H1 (cell line): ENCODE measurements at regions not wholly inside any gene's neighbourhood (a gene's known extent, or its start where the extent isn't known, plus 50 kb on each side); places are given as distances from the start of the nearest gene placed in this dataset.

Experiments
- CTCF ChIA-PET: fragments of 300-600 bp; sonication (Branson Sonifier 250); formaldehyde crosslinking; loops from one replicate; lab custom pipeline; 2021; ENCODE audit not compliant: partially characterized antibody; lab: Charles Lee
- POLR2A ChIA-PET: fragments of 300-600 bp; sonication (Branson Sonifier 250); formaldehyde crosslinking; loops from one replicate; lab custom pipeline; 2021; ENCODE audit warnings: inconsistent platforms; ENCODE audit not compliant: partially characterized antibody; lab: Charles Lee
- DNase-seq, 2 experiments: peaks; one replicate each; pipeline versions ENCODE4 v3.0.0 to v3.0.0-alpha.2; 2010 to 2022; ENCODE audit warnings: low spot score in 2 of 2, low read depth in 1 of 2, mixed read lengths in 1 of 2
- FAIRE-seq: peaks from 2 replicates; lab custom pipeline; 2011; peaks lifted over from hg19 to GRCh38; lab: Jason Lieb, UNC
- H2AFZ ChIP-seq: 2 replicates; pipeline ENCODE4 v1.8.1; 2012; ENCODE audit warnings: low read length, inconsistent platforms
- H2AK5ac ChIP-seq: 2 replicates; pipeline ENCODE4 v1.6.1; 2013; ENCODE audit warnings: low read depth, low read length
- H2BK120ac ChIP-seq: replicated peaks from 2 replicates; pipeline ENCODE3; 2013; ENCODE audit warnings: low read depth, low read length, inconsistent platforms
- H2BK12ac ChIP-seq: 2 replicates; pipeline ENCODE4 v1.6.1; 2013; ENCODE audit warnings: low read depth, low read length
- H2BK15ac ChIP-seq: 2 replicates; pipeline ENCODE4 v1.6.1; 2013; ENCODE audit warnings: low read length
- H2BK20ac ChIP-seq: 2 replicates; pipeline ENCODE4 v1.6.1; 2013; ENCODE audit warnings: low read length
- H2BK5ac ChIP-seq: 2 replicates; pipeline ENCODE4 v1.6.1; 2013; ENCODE audit warnings: low read depth, low read length
- H3K14ac ChIP-seq: 2 replicates; pipeline ENCODE4 v1.6.1; 2013; ENCODE audit warnings: inconsistent platforms; ENCODE audit not compliant: insufficient read length
- H3K18ac ChIP-seq: 2 replicates; pipeline ENCODE4 v1.6.1; 2013; ENCODE audit warnings: low read length; ENCODE audit errors: extremely low read depth
- H3K23ac ChIP-seq: 2 replicates; pipeline ENCODE4 v1.6.1; 2013; ENCODE audit warnings: inconsistent platforms; ENCODE audit not compliant: insufficient read length
- H3K23me2 ChIP-seq: 2 replicates; pipeline ENCODE4 v1.6.1; 2013; ENCODE audit warnings: low read depth, low read length
- H3K27ac ChIP-seq: 2 replicates; pipeline ENCODE4 v1.6.1; 2011; ENCODE audit warnings: low read depth, low read length, inconsistent platforms
- H3K27me3 ChIP-seq, 4 experiments: replicated peaks in 1 of 4; 1 replicate in 1 of 4; 2 replicates in 3 of 4; pipeline versions ENCODE4 v1.6.1 to v1.8.1; 2011 to 2013; ENCODE audit warnings: low read length in 3 of 4, mild to moderate bottlenecking in 3 of 4, inconsistent platforms in 2 of 4, mixed read lengths in 2 of 4, moderate library complexity in 1 of 4; ENCODE audit not compliant: control insufficient read depth in 3 of 4, insufficient read depth in 3 of 4; ENCODE audit errors: extremely low read depth in 1 of 4
- H3K36me3 ChIP-seq, 4 experiments: 2 replicates each; pipeline versions ENCODE4 v1.6.1 to v1.8.1; 2011 to 2013; ENCODE audit warnings: mild to moderate bottlenecking in 4 of 4, low read length in 3 of 4, moderate library complexity in 2 of 4, control low read depth in 1 of 4, inconsistent platforms in 1 of 4; ENCODE audit not compliant: insufficient read depth in 4 of 4, control insufficient read depth in 2 of 4
- H3K4ac ChIP-seq: replicated peaks from 2 replicates; pipeline ENCODE3; 2013; ENCODE audit warnings: low read length, low read depth, mixed read lengths, inconsistent platforms; ENCODE audit not compliant: insufficient read length
- H3K4me1 ChIP-seq, 4 experiments: replicated peaks in 1 of 4; 1 replicate in 1 of 4; 2 replicates in 3 of 4; pipeline versions ENCODE4 v1.6.1 to v1.8.1; 2011 to 2013; ENCODE audit warnings: low read length in 3 of 4, inconsistent platforms in 2 of 4, mixed read lengths in 1 of 4; ENCODE audit not compliant: insufficient read depth in 4 of 4, control insufficient read depth in 3 of 4
- H3K4me2 ChIP-seq, 2 experiments: 2 replicates each; pipeline versions ENCODE4 v1.6.1 to v1.8.1; 2011 to 2013; ENCODE audit warnings: low read depth in 2 of 2, low read length in 2 of 2, control low read depth in 1 of 2, inconsistent platforms in 1 of 2, mild to moderate bottlenecking in 1 of 2; ENCODE audit not compliant: insufficient read depth in 1 of 2
- H3K4me3 ChIP-seq, 4 experiments: fragments of 200-600, 300-600 bp in 1 of 4; sonication (generic), shearing (Covaris generic), sonication (Bioruptor Twin) in 1 of 4; 2 replicates each; pipeline versions ENCODE4 v1.5.1 to v1.8.1; 2011 to 2016; ENCODE audit warnings: low read length in 4 of 4, low read depth in 3 of 4, control low read depth in 2 of 4, inconsistent platforms in 2 of 4, mild to moderate bottlenecking in 2 of 4, mixed read lengths in 1 of 4, moderate library complexity in 1 of 4; ENCODE audit not compliant: insufficient read depth in 2 of 4; ENCODE audit errors: extremely low read depth in 1 of 4
- H3K56ac ChIP-seq: replicated peaks from 2 replicates; pipeline ENCODE3; 2013; ENCODE audit warnings: low read depth, mild to moderate bottlenecking, mixed read lengths, low read length, inconsistent platforms; ENCODE audit not compliant: insufficient read length
- H3K79me1 ChIP-seq: 2 replicates; pipeline ENCODE4 v1.6.1; 2013; ENCODE audit warnings: low read depth, low read length, control low read depth
- H3K79me2 ChIP-seq, 2 experiments: 2 replicates each; pipeline versions ENCODE4 v1.6.1 to v1.8.1; 2012 to 2013; ENCODE audit warnings: low read length in 2 of 2, mild to moderate bottlenecking in 2 of 2, inconsistent platforms in 1 of 2; ENCODE audit not compliant: insufficient read depth in 2 of 2, control insufficient read depth in 1 of 2
- H3K9ac ChIP-seq, 4 experiments: replicated peaks in 1 of 4; 1 replicate in 1 of 4; 2 replicates in 3 of 4; pipeline versions ENCODE4 v1.6.1 to v1.8.1; 2011 to 2013; ENCODE audit warnings: low read depth in 3 of 4, low read length in 3 of 4, control low read depth in 2 of 4, mild to moderate bottlenecking in 2 of 4, moderate library complexity in 2 of 4, inconsistent platforms in 1 of 4; ENCODE audit errors: extremely low read depth in 1 of 4
- H3K9me3 ChIP-seq, 2 experiments: 2 replicates each; pipeline versions ENCODE4 v1.6.1 to v1.8.1; 2012 to 2013; ENCODE audit warnings: mild to moderate bottlenecking in 2 of 2, moderate library complexity in 2 of 2, control low read depth in 1 of 2, inconsistent platforms in 1 of 2, low read depth in 1 of 2, low read length in 1 of 2, mixed read lengths in 1 of 2; ENCODE audit not compliant: insufficient read depth in 2 of 2
- H4K20me1 ChIP-seq, 2 experiments: replicated peaks in 1 of 2; 2 replicates each; pipeline versions ENCODE3 to v1.8.1; 2011 to 2013; ENCODE audit warnings: inconsistent platforms in 2 of 2, low read length in 2 of 2, mild to moderate bottlenecking in 1 of 2; ENCODE audit not compliant: insufficient read depth in 2 of 2, control insufficient read depth in 1 of 2
- H4K5ac ChIP-seq: 2 replicates; pipeline ENCODE4 v1.6.1; 2013; ENCODE audit warnings: low read length, low read depth, mixed read lengths, inconsistent platforms; ENCODE audit not compliant: insufficient read length
- H4K8ac ChIP-seq: 2 replicates; pipeline ENCODE4 v1.8.0; 2013; ENCODE audit warnings: mild to moderate bottlenecking, moderate library complexity, low read length, inconsistent platforms; ENCODE audit not compliant: insufficient read depth; ENCODE audit errors: extremely low read depth
- H4K91ac ChIP-seq: replicated peaks from 2 replicates; pipeline ENCODE3; 2013; ENCODE audit warnings: low read length, mixed read lengths, inconsistent platforms; ENCODE audit not compliant: insufficient read length
- ASH2L ChIP-seq: fragments of 200-600, 300-600 bp; sonication (generic); IDR thresholded peaks from one replicate; pipeline ENCODE4 v1.7.1; 2017; ENCODE audit warnings: low read length
- BRCA1 ChIP-seq: IDR thresholded peaks from 2 replicates; pipeline ENCODE4 v1.6.1; 2012; ENCODE audit warnings: low read depth, low read length, improper control_type of control experiment
- CTCF ChIP-seq, 3 experiments: IDR thresholded peaks; 1 replicate in 2 of 3; 2 replicates in 1 of 3; pipeline versions ENCODE4 v1.5.1 to v1.6.1; 2011; ENCODE audit warnings: low read length in 3 of 3, mild to moderate bottlenecking in 3 of 3, inconsistent platforms in 2 of 3, low read depth in 1 of 3, moderate library complexity in 1 of 3; ENCODE audit not compliant: insufficient read depth in 1 of 3; ENCODE audit errors: control extremely low read depth in 1 of 3
- HDAC6 ChIP-seq: IDR thresholded peaks from one replicate; pipeline ENCODE4 v1.7.1; 2012; ENCODE audit warnings: low read depth, mild to moderate bottlenecking, inconsistent platforms, low read length, moderate library complexity
- KDM4A ChIP-seq: IDR thresholded peaks from one replicate; pipeline ENCODE4 v1.7.1; 2012; ENCODE audit warnings: low read depth, mild to moderate bottlenecking, moderate library complexity, low read length, inconsistent platforms; ENCODE audit not compliant: severe bottlenecking
- MAX ChIP-seq: IDR thresholded peaks from 2 replicates; pipeline ENCODE4 v1.6.1; 2012; ENCODE audit warnings: inconsistent platforms
- POU5F1 ChIP-seq: IDR thresholded peaks from 2 replicates; pipeline ENCODE4 v1.6.1; 2011; ENCODE audit warnings: low read depth, mild to moderate bottlenecking, low read length, moderate library complexity
- RFX5 ChIP-seq: IDR thresholded peaks from 2 replicates; pipeline ENCODE4 v1.6.1; 2011; ENCODE audit warnings: low read depth, low read length, improper control_type of control experiment, borderline replicate concordance
- RNF2 ChIP-seq: fragments of 200-900, 300-1000 bp; sonication (generic); IDR thresholded peaks from 2 replicates; pipeline ENCODE4 v1.7.1; 2016; ENCODE audit warnings: borderline replicate concordance, low read depth, mild to moderate bottlenecking, antibody characterized with exemption, low read length; ENCODE audit not compliant: poor library complexity, severe bottlenecking; ENCODE audit errors: missing control alignments
- SIX5 ChIP-seq: IDR thresholded peaks from 2 replicates; pipeline ENCODE4 v1.6.1; 2011; ENCODE audit warnings: mild to moderate bottlenecking, low read depth, low read length
- SP1 ChIP-seq: IDR thresholded peaks from 2 replicates; pipeline ENCODE4 v1.6.1; 2011; ENCODE audit warnings: low read depth, low read length
- SP4 ChIP-seq: IDR thresholded peaks from 2 replicates; pipeline ENCODE4 v1.6.1; 2012; ENCODE audit warnings: low read length, inconsistent platforms
- TCF12 ChIP-seq: IDR thresholded peaks from 2 replicates; pipeline ENCODE4 v1.6.1; 2011; ENCODE audit warnings: low read depth, mild to moderate bottlenecking, low read length
- WGBS, 2 experiments: shearing (Covaris generic) in 1 of 2; methylation state at CpG; one replicate each; pipeline versions ENCODE4 v1.1.6 to v1.1.7; 2013 to 2015; ENCODE audit warnings: low lambda C conversion rate in 2 of 2, mixed read lengths in 2 of 2, inconsistent platforms in 1 of 2, low coverage in 1 of 2, missing lambda C conversion rate in 1 of 2; ENCODE audit not compliant: insufficient replicate concordance in 2 of 2, insufficient coverage in 1 of 2, insufficient read length in 1 of 2; ENCODE audit errors: extremely low coverage in 1 of 2, missing lambda C conversion rate in 1 of 2; 5-methylcytosine and 5-hydroxymethylcytosine counted together

- H4K20me1 ChIP-seq = no peaks in the 10 kb centered on the region
- WGBS, 2 experiments = 76% methylated on average over 4 of the region's 4 CpGs; no CpG with 5 or more reads in 1 of the 2 experiments
- H2BK5ac ChIP-seq = no peak overlapping the region
- no peak overlapping the region for H3K23ac ChIP-seq
- no peaks in the 10 kb centered on the region for H3K79me2 ChIP-seq
- H3K9me3 ChIP-seq = no peaks in the 10 kb centered on the region
- ChIA-PET POLR2A (no interaction called here), CTCF (no interaction called here)
- no peak for FAIRE-seq
- peaks cover 0 to 1% (median 0%) of the 10 kb centered on the region in 4 experiments; a peak in 1 of 7 replicates for H3K27me3 ChIP-seq
- H3K4me1 ChIP-seq = no peaks in the 10 kb centered on the region
- no peak overlapping the region for H3K56ac ChIP-seq
- H4K91ac ChIP-seq = no peak overlapping the region
- no peak overlapping the region for H3K4me2 ChIP-seq
- H3K9ac ChIP-seq = no peak overlapping the region
- H4K8ac ChIP-seq = no peak overlapping the region
- H3K27ac ChIP-seq = no peak overlapping the region
- no peak overlapping the region for H2BK120ac ChIP-seq
- no peak for DNase-seq
- H3K79me1 ChIP-seq = no peaks in the 10 kb centered on the region
- no peak overlapping the region for H3K18ac ChIP-seq
- H4K5ac ChIP-seq = no peak overlapping the region
- H3K23me2 ChIP-seq = no peaks in the 10 kb centered on the region
- H3K36me3 ChIP-seq = no peaks in the 10 kb centered on the region
- no peak overlapping the region for H2BK20ac ChIP-seq
- H2AFZ ChIP-seq = peak overlapping the region; percentile 89; the same call in 1 of the 2 replicates
- no peak overlapping the region for H3K14ac ChIP-seq
- no peak overlapping the region for H2AK5ac ChIP-seq
- no peak overlapping the region for H3K4ac ChIP-seq
- no peak overlapping the region for H3K4me3 ChIP-seq
- H2BK12ac ChIP-seq = no peak overlapping the region
- no peak overlapping the region for H2BK15ac ChIP-seq
- TF ChIP-seq HDAC6 (no peak), KDM4A (no peak), TCF12 (no peak), SP1 (no peak), RNF2 (no peak), SIX5 (no peak), BRCA1 (no peak), ASH2L (no peak), CTCF (IDR thresholded peaks at IDR 0.05; ENCODE audit: control extremely low read depth in 1 of 3, insufficient read depth in 1 of 3, low read depth in 1 of 3, low read length in 3 of 3) (no peak), MAX (no peak), POU5F1 (no peak), SP4 (no peak), RFX5 (no peak)
Measured at GRCh38 chr6:8658416-8658815, 223.1 kb upstream of the SLC35B3 start.
